ELR (cell line): ENCODE measurements at regions not wholly inside any gene's neighbourhood (a gene's known extent, or its start where the extent isn't known, plus 50 kb on each side); places are given as distances from the start of the nearest gene placed in this dataset.
"Not testable (repeated sequence)": the region's sequence is repeated elsewhere in the genome, so short reads cannot be mapped to it uniquely, and the experiment has no call there.

Experiments used
- DNase-seq: peaks from one replicate; pipeline ENCODE4 v3.0.0-alpha.2; 2015; ENCODE audit warnings: low read depth

GRCh38 chr18:961644-962355 is 57.1 kb downstream of the ADCYAP1 start:
- DNase-seq: peak; percentile 48

DNA sequence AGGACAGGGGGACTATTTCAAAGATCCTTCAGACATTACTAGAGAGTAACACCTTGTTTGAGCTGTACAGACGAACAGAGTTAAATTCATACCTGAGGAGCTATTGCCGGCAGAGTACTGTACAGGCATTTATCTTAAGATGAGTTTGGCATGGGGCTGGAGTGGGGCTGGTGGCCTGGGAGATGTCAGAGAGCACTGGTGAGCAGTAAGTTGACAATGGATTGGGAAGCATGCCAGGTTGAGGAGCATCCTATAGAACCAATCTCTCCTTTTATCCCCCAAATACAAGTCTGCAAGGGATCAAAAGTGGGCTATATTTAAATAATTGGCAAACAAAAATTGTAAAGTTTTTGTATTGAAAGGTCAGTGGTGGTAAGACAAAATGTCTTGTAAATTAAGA is 58.6 kb downstream of the ADCYAP1 start:
- DNase-seq: no peak

DNA sequence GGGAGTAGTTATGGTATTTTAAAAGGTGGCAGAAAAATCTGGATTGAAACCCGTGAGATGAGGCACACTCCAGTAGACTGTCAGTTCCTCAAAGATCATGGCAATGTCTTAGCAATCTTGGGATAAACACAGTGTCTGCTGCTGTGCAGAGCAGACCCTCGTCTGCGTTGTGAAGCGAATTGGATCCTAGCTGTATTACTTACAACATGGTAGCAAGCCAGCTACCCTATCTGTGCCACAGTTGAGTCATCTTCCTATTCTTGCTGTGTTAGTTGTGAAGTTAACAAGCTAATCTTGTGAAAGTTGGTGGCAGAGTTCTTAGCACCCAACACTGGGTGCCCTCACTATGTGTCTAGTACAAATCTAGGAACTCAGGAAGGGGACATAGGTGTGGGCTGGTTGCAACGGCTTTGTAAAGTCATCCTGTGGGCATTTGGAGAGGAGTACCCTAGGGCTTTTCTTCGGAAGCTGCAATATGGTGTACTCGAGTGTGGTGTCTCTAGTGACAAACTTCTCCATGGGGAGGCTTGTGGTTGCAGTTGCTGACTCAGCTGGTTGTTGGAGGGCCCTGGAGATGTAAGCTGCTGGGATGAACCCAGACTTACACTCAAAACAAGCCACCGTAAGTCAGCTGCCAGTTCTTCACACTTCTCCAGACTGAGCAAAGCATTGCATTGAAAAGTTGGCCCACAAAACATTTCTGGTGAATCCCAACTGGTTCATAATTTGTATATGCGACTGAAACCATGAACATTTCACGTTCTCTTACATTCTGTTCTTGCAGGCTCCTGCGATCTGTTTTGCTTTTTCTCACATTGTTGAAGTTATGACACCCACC is 61.5 kb downstream of the ADCYAP1 start:
- DNase-seq: no peak

GRCh38 chr18:966759-967576 is 62.3 kb downstream of the ADCYAP1 start:
- no peak for DNase-seq

GRCh38 chr18:968910-969309 is 64.2 kb downstream of the ADCYAP1 start:
- not testable (repeated sequence) for DNase-seq

DNA sequence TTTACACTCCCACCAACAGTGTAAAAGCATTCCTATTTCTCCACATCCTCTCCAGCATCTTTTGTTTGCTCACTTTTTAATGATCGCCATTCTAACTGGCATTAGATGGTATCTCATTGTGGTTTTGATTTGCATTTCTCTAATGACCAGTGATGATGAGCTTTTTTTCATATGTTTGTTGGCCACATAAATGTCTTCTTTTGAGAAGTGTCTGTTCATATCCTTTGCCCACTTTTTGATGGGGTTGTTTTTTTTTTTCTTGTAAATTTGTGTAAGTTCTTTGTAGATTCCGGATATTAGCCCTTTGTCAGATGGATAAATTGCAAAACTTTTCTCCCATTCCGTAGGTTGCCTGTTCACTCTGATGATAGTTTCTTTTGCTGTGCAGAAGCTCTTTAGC is 64.6 kb downstream of the ADCYAP1 start:
- DNase-seq: not testable (repeated sequence)

GRCh38 chr18:974606-975005 is 69.9 kb downstream of the ADCYAP1 start:
- DNase-seq: not testable (repeated sequence)

DNA sequence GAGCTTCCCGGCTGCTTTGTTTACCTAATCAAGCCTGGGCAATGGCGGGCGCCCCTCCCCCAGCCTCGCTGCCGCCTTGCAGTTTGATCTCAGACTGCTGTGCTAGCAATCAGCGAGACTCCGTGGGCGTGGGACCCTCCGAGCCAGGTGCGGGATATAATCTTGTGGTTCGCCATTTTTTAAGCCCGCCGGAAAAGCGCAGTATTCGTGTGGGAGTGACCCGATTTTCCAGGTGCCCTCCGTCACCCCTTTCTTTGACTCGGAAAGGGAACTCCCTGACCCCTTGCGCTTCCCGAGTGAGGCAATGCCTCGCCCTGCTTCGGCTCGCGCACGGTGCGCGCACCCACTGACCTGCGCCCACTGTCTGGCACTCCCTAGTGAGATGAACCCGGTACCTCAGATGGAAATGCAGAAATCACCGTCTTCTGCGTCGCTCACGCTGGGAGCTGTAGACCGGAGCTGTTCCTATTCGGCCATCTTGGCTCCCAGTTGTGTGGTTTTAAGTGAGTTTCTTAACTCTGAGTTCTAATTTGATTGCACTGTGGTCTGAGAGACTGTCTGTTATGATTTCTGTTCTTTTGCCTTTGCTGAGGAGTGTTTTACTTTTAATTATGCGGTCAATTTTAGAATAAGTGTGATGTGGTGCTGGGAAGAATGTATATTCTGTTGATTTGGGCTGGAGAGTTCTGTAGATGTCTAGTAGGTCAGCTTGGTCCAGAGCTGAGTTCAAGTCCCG is 71.9 kb downstream of the ADCYAP1 start:
- DNase-seq: not testable (repeated sequence)

DNA sequence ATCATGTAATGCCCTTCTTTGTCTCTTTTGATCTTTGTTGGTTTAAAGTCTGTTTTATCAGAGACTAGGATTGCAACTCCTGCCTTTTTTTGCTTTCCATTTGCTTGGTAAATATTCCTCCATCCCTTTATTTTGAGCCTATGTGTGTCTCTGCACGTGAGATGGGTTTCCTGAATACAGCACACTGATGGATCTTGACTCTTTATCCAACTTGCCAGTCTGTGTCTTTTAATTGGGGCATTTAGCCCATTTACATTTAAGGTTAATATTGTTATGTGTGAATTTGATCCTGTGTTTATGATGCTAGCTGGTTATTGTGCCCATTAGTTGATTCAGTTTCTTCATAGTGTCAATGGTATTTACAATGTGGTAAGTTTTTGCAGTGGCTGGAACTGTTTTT is 72.7 kb downstream of the ADCYAP1 start:
- DNase-seq: not testable (repeated sequence)

- not testable (repeated sequence) for DNase-seq
These were observed 73.1 kb downstream of the ADCYAP1 start for GRCh38 chr18:977732-978131.

DNA sequence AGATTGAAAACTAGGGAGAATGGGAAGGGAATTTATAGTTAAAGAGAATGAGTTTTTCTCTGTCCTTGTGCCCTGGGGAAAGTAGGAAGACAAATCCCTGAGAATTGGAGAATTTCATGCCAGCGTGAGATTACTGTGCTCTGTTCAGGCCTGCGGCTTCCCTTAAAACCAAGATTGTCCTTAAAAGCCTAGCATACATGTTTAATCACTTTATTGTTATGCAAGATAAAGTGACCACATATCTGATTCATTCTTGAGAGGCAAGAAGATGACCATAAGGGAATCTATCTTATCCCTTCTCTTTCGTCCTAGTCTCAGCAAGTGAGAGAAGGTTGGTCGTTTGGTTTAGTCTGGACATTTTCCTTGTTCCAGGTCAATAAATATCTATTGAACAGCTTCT is 75.9 kb downstream of the ADCYAP1 start:
- DNase-seq: peak; percentile 17

- DNase-seq: no peak
These were observed 79.3 kb downstream of the ADCYAP1 start for GRCh38 chr18:984004-984403.

DNA sequence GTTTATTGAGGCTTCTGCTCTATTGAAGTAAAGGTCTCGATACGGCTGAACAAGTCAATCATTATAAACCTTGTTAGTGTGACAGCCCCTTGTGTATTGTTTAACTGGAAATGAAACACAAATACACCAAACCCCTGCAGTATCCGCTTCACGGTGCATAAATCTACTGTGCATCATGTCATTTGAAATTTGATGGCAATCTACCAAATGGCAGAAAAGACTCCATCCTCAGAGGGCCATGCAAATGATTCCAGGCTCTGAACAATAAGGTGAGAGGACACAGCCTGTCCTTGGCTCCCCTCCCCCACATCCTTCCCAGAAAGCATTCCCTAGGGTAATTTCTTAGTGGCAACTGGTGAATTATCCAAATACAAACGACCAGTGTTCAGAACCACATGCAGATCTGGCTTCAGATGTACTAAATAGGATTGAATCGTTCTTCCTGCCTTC is 80.6 kb downstream of the ADCYAP1 start:
- no peak for DNase-seq

- DNase-seq: no peak
These were observed 81.4 kb downstream of the ADCYAP1 start for GRCh38 chr18:986051-986450.

DNA sequence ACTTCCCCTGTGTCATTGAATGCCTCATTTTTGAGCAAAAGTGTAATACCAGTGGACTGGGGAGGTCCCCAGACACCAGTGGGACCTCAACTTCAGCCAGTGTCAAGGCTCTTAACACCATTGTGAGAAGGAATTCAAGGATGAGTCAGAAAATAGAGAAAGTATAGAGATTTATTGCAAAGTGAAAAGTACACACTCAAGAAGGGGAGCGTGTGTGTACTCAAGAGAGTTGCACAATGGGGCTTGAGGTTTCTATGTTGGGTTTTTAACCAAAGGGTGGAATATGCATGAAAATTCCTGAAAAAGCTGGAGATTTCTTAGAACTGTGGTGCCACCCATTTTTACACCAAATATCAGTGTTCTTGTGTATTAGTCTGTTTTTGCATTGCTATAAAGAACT is 81.9 kb downstream of the ADCYAP1 start:
- DNase-seq: no peak

GRCh38 chr18:987325-988186 is 82.9 kb downstream of the ADCYAP1 start:
- peak; percentile 45 for DNase-seq

DNA sequence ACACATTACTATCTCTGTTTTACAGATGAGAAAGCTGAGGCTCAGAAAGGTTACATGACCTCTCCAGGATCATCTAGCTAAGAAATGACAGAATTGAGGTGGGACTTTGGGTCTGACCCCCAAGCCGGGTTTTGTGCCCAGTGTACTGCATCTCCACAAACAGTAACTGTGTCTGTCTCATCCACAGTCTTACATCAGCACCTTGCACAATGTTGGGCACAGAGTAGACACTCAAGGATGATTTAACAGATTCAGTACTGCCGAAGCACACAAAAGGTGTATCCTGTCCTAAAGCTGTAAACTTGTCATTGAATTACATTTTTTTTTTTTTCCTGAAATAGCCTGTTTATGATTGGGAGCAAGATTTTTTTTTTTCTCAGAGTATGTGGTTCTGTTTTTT is 84.8 kb downstream of the ADCYAP1 start:
- DNase-seq: no peak

DNA sequence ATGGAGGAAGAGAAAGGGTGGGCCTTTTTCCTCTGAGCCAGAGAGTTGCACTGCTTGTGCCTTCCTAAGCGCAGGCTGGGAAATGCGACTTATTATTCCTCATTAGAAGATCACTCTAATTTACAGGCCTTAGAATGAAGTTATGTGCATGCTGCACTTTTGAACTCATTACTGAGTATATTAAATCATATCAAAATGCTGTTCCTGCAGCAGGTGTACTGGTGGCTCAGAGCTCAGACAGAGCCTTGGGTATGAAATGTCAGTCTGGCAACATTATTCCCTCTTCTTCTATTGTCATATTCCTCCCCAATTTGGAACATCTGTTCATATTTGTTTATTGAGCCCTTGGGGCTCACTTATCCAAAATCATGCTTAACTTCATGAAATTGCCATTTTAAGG is 85.5 kb downstream of the ADCYAP1 start:
- no peak for DNase-seq

DNA sequence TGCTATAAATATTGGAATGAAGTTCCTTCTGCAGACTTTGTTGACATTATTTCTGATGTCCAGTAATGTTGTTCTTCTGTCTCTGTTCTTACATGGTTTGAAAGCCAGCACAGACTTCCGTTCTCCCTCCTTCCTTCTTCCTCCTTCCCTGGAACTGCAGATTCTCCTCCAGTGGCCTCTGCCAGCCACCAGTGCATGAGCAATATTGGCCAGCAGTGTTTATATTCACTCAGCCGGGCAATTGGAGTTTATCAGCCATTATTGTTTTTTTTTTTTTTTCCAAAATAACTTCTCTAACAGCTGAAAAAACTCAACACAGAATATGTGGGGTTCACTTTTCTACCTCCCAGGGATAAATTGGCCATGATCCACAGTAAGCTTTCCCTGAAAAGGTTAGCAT is 86.8 kb downstream of the ADCYAP1 start:
- DNase-seq: no peak

DNA sequence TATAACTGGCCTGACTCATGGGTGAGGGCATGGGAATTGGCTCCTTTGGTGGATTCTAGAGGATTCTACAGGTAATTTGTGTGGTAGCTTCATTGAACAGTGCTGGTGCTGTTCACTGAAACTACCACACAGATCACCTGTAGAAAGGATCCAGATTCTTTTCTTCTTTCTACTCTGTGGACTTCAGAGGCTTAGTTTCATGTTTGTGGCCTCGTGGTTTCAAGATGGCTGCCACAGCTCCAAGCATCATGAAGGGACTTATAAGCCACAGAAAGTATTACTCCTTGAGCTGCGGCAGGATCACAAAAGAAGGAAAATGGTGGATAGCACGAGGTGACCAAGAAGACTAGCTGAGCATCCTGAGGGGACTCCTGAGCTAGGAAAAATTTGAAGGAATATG is 88.9 kb downstream of the ADCYAP1 start:
- DNase-seq: no peak

- peak; percentile 71 for DNase-seq
These were observed 91.0 kb downstream of the ADCYAP1 start for GRCh38 chr18:995629-996028.
